ENCODE measurements at regions not wholly inside any gene's neighbourhood (a gene's known extent, or its start where the extent isn't known, plus 50 kb on each side); places are given as distances from the start of the nearest gene placed in this dataset.

DNA sequence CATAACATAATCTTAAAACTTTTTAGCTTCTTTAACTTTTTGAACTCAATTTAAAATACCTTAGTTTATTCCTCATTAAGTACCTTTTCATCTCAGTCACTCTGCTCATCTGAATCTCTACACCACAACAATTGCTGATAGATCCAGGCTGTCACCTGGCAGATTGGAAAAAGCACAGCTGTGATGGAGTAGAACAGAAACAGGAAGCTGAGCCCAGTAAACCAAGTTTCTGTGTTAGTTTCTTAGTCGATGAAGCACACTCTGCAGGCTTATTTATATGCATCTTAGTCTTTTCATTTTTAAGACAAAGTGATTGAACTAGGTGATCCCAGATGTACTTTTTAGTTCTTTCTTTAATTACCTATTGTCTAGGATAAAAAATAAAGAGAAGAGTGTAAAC is 1398.0 kb upstream of the ALCAM start:
- TF ChIP-seq, protein P1, sequence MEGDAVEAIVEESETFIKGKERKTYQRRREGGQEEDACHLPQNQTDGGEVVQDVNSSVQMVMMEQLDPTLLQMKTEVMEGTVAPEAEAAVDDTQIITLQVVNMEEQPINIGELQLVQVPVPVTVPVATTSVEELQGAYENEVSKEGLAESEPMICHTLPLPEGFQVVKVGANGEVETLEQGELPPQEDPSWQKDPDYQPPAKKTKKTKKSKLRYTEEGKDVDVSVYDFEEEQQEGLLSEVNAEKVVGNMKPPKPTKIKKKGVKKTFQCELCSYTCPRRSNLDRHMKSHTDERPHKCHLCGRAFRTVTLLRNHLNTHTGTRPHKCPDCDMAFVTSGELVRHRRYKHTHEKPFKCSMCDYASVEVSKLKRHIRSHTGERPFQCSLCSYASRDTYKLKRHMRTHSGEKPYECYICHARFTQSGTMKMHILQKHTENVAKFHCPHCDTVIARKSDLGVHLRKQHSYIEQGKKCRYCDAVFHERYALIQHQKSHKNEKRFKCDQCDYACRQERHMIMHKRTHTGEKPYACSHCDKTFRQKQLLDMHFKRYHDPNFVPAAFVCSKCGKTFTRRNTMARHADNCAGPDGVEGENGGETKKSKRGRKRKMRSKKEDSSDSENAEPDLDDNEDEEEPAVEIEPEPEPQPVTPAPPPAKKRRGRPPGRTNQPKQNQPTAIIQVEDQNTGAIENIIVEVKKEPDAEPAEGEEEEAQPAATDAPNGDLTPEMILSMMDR (optimal IDR thresholded peaks at IDR 0.05 in 1 of 3, IDR thresholded peaks at IDR 0.05 in 1 of 3, conservative IDR thresholded peaks at IDR 0.05 in 1 of 3; ENCODE audit: extremely low read depth in 1 of 3, insufficient read depth in 2 of 3, low read length in 3 of 3): no peak
- TF ChIP-seq EZH2 (IDR thresholded peaks at IDR 0.05; ENCODE audit: low read length): no peak
